ENCODE measurements at regions not wholly inside any gene's neighbourhood (a gene's known extent, or its start where the extent isn't known, plus 50 kb on each side); places are given as distances from the start of the nearest gene placed in this dataset.

- no peak for DNase-seq (ENCODE audit: low read depth in 2 of 2)
Measured at GRCh38 chr11:62030071-62030684, 62.7 kb upstream of the FTH1 start.

DNA sequence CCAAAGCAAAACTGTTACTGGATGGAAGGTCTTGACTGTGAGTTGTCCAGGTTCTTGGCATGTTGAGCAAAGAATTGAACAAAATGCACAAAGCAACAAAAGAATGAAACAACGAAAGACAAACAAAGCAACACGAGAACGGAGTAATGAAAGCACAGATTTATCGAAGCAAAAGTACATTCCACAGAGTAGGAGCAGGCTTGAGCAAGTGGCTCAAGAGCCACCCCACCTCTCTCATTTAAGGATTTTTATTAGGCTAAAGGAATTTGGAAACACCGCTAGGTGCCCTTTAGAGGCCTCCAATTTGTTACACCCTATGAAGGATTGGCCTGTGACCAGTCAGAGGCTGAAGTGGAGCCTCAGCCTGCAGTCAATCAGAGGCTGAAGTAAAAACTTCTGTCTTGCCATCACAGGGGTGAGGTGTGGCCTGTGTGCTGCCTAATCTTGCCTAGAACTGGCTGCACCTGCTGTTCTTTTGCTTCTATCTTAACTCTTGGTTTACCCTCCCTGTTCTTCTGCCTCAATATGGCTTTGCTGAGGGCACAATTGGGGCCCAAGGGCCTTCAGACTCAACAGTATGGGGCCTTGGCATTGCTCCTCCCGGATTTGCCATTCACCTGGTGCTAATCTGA is 59.4 kb upstream of the FTH1 start:
- DNase-seq (ENCODE audit: low read depth in 2 of 2) = no peak

DNA sequence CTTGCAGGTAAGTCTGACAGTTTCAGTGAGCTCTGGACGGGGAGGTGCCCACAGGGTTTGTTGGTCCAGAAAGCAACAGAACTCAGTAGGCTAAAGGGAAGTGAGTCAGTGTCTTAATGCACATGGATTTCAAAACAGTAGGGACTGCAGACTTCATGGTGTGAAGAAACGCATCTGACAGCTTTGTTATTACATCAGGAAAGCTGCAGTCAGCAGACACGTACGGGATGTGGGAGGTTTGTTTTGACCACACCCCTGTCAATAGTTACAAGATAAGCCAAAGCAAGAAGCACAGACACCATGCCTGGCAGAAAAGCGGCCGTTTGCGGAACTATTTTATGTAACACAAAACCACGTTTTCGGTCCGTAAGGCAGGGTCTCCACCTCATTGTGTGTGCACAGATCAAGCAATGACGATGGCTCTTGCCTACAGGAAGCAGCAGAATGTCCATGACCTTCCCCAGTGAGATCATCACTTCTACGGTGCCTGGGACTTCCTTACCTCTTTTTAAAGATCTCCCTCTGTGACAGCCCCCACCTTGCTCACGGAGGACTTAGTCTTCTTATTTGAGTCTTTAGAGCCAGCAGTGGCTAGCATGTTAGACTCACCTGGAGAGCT is 58.2 kb upstream of the FTH1 start:
- DNase-seq (ENCODE audit: low read depth in 2 of 2) = peak; percentile 19 to 23

GRCh38 chr11:62024936-62025486 is 57.6 kb upstream of the FTH1 start:
- no peak for DNase-seq (ENCODE audit: low read depth in 2 of 2)

GRCh38 chr11:62022211-62022610 is 54.8 kb upstream of the FTH1 start:
- no peak for DNase-seq (ENCODE audit: low read depth in 2 of 2)

DNA sequence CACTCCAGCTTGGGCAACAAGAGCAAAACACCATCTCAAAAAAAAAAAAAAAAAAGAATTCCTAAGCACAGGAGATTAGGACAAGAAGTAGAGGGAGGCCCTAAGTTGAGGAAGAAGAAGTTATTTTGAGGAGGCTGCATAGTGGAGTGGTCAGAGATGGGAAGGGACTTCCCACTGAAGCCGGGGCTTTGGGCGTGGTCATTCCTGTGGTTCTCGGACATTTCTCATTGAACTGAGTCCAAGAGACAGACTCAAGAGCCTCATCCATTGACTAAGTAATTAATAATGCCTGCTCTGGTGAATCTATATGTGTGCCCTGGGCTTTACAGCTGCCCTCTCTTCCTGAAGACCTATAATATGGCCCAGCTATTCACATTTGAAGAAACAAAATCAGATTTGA is 53.2 kb upstream of the FTH1 start:
- no peak for DNase-seq (ENCODE audit: low read depth in 2 of 2)

DNA sequence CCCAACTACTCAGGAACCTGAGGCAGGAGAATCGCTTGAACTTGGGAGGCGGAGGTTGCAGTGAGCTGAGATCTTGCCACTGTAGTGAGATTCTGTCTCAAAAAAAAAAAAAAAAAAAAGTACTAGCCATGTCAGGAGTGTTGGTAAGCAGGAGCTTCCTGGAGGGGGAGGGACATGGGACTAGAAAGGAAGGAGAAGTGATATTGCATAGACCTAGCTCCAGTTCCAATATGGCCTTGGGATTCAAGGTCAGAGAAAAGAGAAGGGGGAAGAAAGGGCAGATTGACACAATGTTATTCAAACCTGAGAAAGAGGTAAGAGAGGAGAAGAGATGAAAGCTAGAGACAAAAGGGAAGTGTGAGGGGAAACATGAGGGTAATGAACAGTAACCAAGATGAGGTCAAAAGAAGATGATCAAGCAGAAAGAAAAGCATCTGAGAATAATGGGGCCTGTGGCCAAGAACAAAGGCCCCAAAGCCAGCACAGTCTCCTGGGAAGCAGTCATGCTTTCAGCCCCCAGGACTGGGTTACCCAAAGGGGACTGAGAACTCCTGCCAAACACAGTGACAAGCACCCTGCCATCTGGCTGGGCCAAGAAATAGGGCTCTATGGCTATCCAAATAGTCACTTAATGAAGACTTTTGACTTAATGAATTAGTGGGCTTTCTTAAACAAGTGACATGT is 51.7 kb upstream of the FTH1 start:
- DNase-seq (ENCODE audit: low read depth in 2 of 2) = no peak

DNA sequence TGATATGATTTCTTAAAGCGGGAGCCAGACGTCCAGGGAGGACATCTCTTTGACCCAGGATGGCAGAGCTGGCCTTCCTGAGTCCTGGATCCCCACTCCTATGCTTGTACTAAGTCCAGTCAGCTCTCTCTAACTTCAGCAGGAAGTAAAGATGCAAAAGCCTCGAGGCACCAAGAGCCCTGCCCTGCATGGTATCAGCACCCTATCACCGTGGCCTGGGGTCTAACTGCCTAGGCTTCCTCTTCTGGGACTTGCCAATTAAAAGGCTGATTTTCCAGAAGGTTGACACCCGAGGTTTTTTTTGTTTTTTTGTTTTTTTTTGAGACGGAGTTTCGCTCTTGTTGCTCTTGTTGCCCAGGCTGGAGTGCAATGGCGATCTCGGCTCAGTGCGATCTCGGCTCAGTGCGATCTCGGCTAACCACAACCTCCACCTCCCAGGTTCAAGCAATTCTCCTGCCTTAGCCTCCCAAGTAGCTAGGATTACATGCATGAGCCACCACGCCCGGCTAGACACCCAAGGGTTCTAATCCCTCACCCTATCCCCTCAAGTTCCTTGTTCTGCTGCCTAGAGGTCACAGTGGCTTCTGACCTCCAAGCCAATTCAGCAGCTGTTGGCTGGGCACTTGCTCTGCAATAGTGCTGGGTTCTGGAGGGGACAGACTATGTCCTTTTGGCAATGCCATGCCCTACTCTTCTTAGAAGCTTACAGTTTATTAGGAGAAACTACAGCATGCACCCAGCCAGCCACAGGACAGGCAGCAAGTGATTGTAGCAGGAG is 50.6 kb upstream of the FTH1 start:
- no peak for DNase-seq (ENCODE audit: low read depth in 2 of 2)
